Right lobe of liver (tissue), 4 donors: ENCODE measurements at regions not wholly inside any gene's neighbourhood (a gene's known extent, or its start where the extent isn't known, plus 50 kb on each side); places are given as distances from the start of the nearest gene placed in this dataset.

ENCODE experiments used
- POLR2A ChIP-seq: fragments of 450-650 bp; IDR thresholded peaks from one replicate; pipeline ENCODE4 v1.6.1; 2017; ENCODE audit warnings: antibody characterized with exemption, mild to moderate bottlenecking
- TF ChIP-seq, protein P1 (sequence below), 4 donors: fragments of 200-600 bp in 3 of 4; fragments of 450-650 bp in 1 of 4; IDR thresholded peaks; one replicate each; pipeline versions ENCODE4 v1.5.1 to v1.8.0; 2016 to 2022; ENCODE audit warnings: antibody characterized with exemption in 4 of 4, mild to moderate bottlenecking in 2 of 4
- donor health status: DM: no; HTN: no; CAD: no.
- donor health status: DM: no; HTN: no; CAD: no.
- donor health status: DM: no; HTN: yes; CAD: no.

DNA sequence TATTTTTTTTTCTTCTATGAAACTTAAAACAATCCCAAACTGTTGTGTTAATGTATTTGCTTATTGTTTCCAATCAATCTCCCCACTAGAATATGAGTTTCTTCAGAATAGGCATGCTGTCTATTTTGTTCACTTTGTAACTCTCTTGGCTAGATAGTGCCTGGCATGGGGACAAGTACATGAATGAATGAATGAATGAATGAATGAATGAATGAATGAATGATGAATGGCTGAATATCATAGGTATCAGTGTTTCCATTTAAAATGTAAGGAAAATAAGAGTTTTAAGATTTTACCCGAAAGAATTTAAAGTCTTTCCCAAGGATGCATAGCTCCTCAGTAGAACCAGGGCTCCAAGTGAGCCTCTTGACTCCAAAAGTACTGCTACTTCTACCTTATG lies 294.9 kb upstream of the GADL1 start:
- no peak for TF ChIP-seq POLR2A
- TF ChIP-seq, protein P1, sequence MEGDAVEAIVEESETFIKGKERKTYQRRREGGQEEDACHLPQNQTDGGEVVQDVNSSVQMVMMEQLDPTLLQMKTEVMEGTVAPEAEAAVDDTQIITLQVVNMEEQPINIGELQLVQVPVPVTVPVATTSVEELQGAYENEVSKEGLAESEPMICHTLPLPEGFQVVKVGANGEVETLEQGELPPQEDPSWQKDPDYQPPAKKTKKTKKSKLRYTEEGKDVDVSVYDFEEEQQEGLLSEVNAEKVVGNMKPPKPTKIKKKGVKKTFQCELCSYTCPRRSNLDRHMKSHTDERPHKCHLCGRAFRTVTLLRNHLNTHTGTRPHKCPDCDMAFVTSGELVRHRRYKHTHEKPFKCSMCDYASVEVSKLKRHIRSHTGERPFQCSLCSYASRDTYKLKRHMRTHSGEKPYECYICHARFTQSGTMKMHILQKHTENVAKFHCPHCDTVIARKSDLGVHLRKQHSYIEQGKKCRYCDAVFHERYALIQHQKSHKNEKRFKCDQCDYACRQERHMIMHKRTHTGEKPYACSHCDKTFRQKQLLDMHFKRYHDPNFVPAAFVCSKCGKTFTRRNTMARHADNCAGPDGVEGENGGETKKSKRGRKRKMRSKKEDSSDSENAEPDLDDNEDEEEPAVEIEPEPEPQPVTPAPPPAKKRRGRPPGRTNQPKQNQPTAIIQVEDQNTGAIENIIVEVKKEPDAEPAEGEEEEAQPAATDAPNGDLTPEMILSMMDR (IDR thresholded peaks at IDR 0.05): no peak
